GM12873 (cell line): ENCODE measurements at regions not wholly inside any gene's neighbourhood (a gene's known extent, or its start where the extent isn't known, plus 50 kb on each side); places are given as distances from the start of the nearest gene placed in this dataset.

ENCODE experiments used
- CTCF ChIP-seq: IDR thresholded peaks from 2 replicates; pipeline ENCODE4 v1.5.1; 2012; ENCODE audit warnings: low read depth, mild to moderate bottlenecking, moderate library complexity, low read length, control low read depth; ENCODE audit not compliant: insufficient read depth; ENCODE audit errors: missing control alignments

GRCh38 chr14:32018391-32019092, 58.6 kb upstream of the ARHGAP5 start:
- no peak for TF ChIP-seq CTCF

GRCh38 chr14:32019276-32019675, 57.8 kb upstream of the ARHGAP5 start:
- TF ChIP-seq CTCF: no peak

GRCh38 chr14:32020882-32021281, 56.2 kb upstream of the ARHGAP5 start:
- TF ChIP-seq CTCF: no peak

- TF ChIP-seq CTCF: no peak
Observed at GRCh38 chr14:32021341-32021740, 55.8 kb upstream of the ARHGAP5 start.

- no peak for TF ChIP-seq CTCF
Observed at GRCh38 chr14:32022525-32022924, 54.6 kb upstream of the ARHGAP5 start.

- TF ChIP-seq CTCF: no peak
Observed at GRCh38 chr14:32022938-32023466, 54.1 kb upstream of the ARHGAP5 start.

- no peak for TF ChIP-seq CTCF
Observed at GRCh38 chr14:32023540-32023939, 53.6 kb upstream of the ARHGAP5 start.
